Cardiac muscle cell (in vitro differentiated cells and primary cell): ENCODE measurements at regions not wholly inside any gene's neighbourhood (a gene's known extent, or its start where the extent isn't known, plus 50 kb on each side); places are given as distances from the start of the nearest gene placed in this dataset.

ENCODE experiments used
- DNase-seq, 2 donors: peaks; one replicate each; pipeline versions ENCODE4 v3.0.0 to v3.0.0-alpha.2; 2010 to 2017; ENCODE audit warnings: low read depth in 1 of 2, low spot score in 1 of 2
- H3K27ac ChIP-seq: fragments of 200-600 bp; sonication (generic); 2 replicates; pipeline ENCODE4 v1.5.1; 2016
- H3K27me3 ChIP-seq: fragments of 200-600 bp; sonication (generic); 2 replicates; pipeline ENCODE4 v1.6.0; 2016; ENCODE audit warnings: control low read depth
- H3K36me3 ChIP-seq: fragments of 200-600 bp; sonication (generic); 2 replicates; pipeline ENCODE4 v1.5.1; 2016; ENCODE audit warnings: control low read depth
- H3K4me1 ChIP-seq: fragments of 200-600 bp; sonication (generic); 2 replicates; pipeline ENCODE4 v1.8.1; 2017; ENCODE audit warnings: low read depth, mild to moderate bottlenecking, mixed run types
- H3K4me3 ChIP-seq: fragments of 200-600 bp; sonication (generic); 2 replicates; pipeline ENCODE4 v1.5.1; 2016; ENCODE audit warnings: mild to moderate bottlenecking
- H3K9me3 ChIP-seq: fragments of 200-600 bp; sonication (generic); 2 replicates; pipeline ENCODE4 v1.5.1; 2017; ENCODE audit warnings: low read depth, mild to moderate bottlenecking, control low read depth
- TF ChIP-seq, protein P1 (sequence below): IDR thresholded peaks from 2 replicates; pipeline ENCODE4 v1.5.1; 2012; ENCODE audit warnings: low read depth, mild to moderate bottlenecking, low read length

DNA sequence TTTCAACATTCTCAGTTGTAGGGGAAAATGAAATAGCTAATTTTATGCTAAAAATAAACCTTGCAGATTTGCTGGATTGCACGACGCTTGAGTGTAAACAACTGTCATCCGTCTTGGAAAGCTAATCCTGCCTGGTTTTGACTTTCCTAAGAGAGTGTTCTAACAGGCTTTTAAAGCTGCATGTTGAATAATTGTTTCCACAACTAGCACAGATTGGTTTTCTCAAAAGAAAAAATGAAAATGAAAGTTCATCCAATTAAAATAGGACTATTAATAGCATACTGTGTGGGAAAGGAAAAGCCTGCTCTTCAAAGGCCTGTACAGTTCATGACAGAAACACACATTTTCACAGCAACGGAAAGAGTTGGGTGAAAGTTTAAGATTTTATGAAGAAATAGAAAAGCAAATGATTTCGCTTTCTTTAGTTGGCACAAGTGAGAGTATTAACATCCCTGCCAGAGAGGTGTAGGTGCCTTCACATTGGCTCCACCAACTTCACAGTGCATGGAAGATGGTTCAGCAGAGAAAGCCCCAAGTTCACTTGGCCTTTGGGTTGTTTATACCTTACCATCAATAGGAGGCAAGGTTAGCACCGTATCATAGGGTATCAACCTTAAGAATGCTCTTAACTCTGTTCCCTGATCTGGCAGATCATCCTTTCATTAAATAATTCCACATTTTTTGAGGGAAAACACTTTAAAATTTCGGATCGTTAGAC is 140.0 kb upstream of the GUCY1A1 start:
- Histone ChIP-seq H3K4me3 (no peak overlapping the region), H3K27ac (no peak overlapping the region)
- TF ChIP-seq, protein P1, sequence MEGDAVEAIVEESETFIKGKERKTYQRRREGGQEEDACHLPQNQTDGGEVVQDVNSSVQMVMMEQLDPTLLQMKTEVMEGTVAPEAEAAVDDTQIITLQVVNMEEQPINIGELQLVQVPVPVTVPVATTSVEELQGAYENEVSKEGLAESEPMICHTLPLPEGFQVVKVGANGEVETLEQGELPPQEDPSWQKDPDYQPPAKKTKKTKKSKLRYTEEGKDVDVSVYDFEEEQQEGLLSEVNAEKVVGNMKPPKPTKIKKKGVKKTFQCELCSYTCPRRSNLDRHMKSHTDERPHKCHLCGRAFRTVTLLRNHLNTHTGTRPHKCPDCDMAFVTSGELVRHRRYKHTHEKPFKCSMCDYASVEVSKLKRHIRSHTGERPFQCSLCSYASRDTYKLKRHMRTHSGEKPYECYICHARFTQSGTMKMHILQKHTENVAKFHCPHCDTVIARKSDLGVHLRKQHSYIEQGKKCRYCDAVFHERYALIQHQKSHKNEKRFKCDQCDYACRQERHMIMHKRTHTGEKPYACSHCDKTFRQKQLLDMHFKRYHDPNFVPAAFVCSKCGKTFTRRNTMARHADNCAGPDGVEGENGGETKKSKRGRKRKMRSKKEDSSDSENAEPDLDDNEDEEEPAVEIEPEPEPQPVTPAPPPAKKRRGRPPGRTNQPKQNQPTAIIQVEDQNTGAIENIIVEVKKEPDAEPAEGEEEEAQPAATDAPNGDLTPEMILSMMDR, result no peak

DNA sequence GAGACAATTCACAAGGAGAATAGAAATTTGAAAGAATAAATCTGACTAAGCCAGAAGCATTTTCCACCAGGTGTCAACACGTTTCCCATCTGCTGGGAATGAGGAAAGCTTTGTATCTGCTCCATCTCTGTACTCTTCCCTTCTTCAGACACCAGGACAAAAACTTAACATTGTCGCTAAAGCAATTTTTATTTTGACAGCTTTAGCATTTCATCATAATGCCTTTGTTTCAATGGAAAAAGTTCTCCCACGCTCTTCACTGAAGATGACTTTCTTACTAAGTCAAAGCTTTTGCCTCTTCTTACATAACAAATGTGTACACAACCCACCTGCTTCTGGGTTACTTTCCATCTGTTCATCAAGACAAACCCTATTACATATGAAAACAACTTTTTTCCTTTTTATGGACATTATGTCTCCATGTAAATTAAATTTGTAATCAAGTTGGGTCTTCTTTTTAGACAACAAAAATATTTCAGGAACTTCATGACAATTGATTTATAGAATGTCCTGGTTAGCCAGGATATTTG is 141.7 kb upstream of the GUCY1A1 start:
- H3K9me3 ChIP-seq, result no peaks in the 10 kb centered on the region
- no peak for DNase-seq
- no peaks in the 10 kb centered on the region for H3K36me3 ChIP-seq
- peaks cover 12% of the 10 kb centered on the region for H3K4me1 ChIP-seq
- H3K4me3 ChIP-seq, result no peak overlapping the region
- TF ChIP-seq, protein P1, result no peak
- no peaks in the 10 kb centered on the region for H3K27me3 ChIP-seq
- no peak overlapping the region for H3K27ac ChIP-seq

More for the DNA sequence above, 140.0 kb upstream of the GUCY1A1 start:
- H3K36me3 ChIP-seq, result no peaks in the 10 kb centered on the region
- H3K27me3 ChIP-seq, result no peaks in the 10 kb centered on the region
- peaks cover 12% of the 10 kb centered on the region for H3K4me1 ChIP-seq
- DNase-seq, result peak in 1 of 2 donors; percentile 36
- H3K9me3 ChIP-seq, result no peaks in the 10 kb centered on the region

DNA sequence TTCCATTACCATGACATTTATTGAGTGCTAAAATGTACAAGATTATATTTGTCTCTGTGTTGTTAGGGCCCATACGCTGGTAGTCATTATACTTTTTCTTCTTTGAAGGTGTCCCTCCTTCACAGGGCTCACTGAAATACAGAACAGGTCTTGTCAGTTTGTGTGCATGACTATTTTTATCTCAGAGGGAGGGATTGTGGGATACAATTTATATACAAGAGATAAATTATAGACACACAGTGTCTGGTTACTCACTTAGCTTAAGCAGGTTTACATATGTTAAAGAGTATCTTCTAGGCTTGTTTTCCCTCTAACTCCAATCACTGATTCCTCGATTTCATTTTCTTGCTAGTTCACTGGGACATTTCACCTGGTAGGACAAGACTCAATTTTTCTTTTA is 143.3 kb upstream of the GUCY1A1 start:
- Histone ChIP-seq H3K36me3 (no peaks in the 10 kb centered on the region), H3K27me3 (no peaks in the 10 kb centered on the region), H3K4me1 (peaks cover 12% of the 10 kb centered on the region), H3K27ac (peak overlapping the region; percentile 0), H3K9me3 (no peaks in the 10 kb centered on the region), H3K4me3 (no peak overlapping the region)
- no peak for DNase-seq
- TF ChIP-seq, protein P1, result no peak

DNA sequence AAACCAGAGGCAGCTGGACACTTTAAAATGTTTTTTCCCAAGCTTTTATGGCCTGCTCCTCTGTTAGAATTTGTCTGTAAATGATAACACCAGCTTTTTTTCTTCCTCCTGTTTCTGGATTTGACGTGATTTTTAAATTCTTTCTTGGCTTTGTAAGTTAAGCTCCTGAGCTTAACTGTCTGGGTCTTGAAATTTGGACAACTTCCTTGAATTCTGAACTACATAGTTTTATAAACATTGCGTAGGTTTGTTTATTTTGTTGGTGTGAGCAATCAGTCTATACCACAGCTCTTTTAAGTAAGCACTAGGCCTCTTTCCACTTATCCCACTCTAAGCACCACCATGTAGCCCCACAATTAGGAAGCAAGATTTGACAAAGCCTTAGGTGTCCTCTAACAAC is 144.4 kb upstream of the GUCY1A1 start:
- H3K4me1 ChIP-seq, result peaks cover 12% of the 10 kb centered on the region
- no peak overlapping the region for H3K4me3 ChIP-seq
- no peak overlapping the region for H3K27ac ChIP-seq
- H3K9me3 ChIP-seq, result no peaks in the 10 kb centered on the region
- H3K27me3 ChIP-seq, result no peaks in the 10 kb centered on the region
- TF ChIP-seq, protein P1, result no peak
- H3K36me3 ChIP-seq, result no peaks in the 10 kb centered on the region
- no peak for DNase-seq

DNA sequence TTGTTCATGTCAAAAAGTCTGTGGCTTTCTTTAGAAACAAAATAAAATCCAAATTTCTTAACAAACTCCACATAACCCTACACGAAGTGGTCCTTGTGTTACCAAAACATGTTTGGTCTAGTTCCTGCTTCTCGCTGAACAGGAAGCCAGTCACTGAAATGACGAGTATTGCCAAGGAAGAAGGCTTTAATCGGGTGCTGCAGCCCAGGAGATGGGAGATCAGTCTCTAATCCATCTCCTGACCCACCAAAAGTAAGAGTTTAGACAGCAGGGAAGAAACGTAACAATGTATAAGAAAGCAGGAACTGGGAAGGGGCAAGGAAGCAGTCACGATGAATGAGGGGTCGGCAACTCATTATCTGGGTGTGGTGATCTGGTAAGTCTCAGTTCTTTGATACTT is 144.6 kb upstream of the MAP9 start:
- Histone ChIP-seq H3K9me3 (no peaks in the 10 kb centered on the region), H3K27ac (no peak overlapping the region)
- TF ChIP-seq, protein P1, result no peak

More for the DNA sequence above, 144.6 kb upstream of the MAP9 start:
- Histone ChIP-seq H3K36me3 (no peaks in the 10 kb centered on the region), H3K27me3 (no peaks in the 10 kb centered on the region), H3K4me3 (no peak overlapping the region), H3K4me1 (peaks cover 7% of the 10 kb centered on the region)
- DNase-seq, result no peak
